Fibroblast of lung (primary cell): ENCODE measurements at regions not wholly inside any gene's neighbourhood (a gene's known extent, or its start where the extent isn't known, plus 50 kb on each side); places are given as distances from the start of the nearest gene placed in this dataset.

Experiments
- DNase-seq, 2 donors: peaks; one replicate each; pipeline versions ENCODE4 v3.0.0 to v3.0.0-alpha.2; 2010; ENCODE audit warnings: low read depth in 2 of 2
- H2AFZ ChIP-seq: 2 replicates; pipeline ENCODE4 v1.5.1; 2012; ENCODE audit warnings: low read length, control low read depth, inconsistent platforms
- H3K27ac ChIP-seq: 2 replicates; pipeline ENCODE4 v1.5.1; 2011; ENCODE audit warnings: low read length, control low read depth; ENCODE audit not compliant: insufficient read depth
- H3K27me3 ChIP-seq: 2 replicates; pipeline ENCODE4 v1.5.1; 2011; ENCODE audit warnings: mild to moderate bottlenecking, low read length; ENCODE audit not compliant: control insufficient read depth, insufficient read depth
- H3K36me3 ChIP-seq: 2 replicates; pipeline ENCODE4 v1.5.1; 2011; ENCODE audit warnings: low read length; ENCODE audit not compliant: control insufficient read depth, insufficient read depth
- H3K4me1 ChIP-seq: 2 replicates; pipeline ENCODE4 v1.5.1; 2011; ENCODE audit warnings: low read length; ENCODE audit not compliant: control insufficient read depth, insufficient read depth; ENCODE audit errors: extremely low read depth
- H3K4me2 ChIP-seq: 2 replicates; pipeline ENCODE4 v1.5.1; 2011; ENCODE audit warnings: low read length, control low read depth; ENCODE audit not compliant: insufficient read depth; ENCODE audit errors: extremely low read depth
- H3K4me3 ChIP-seq, 4 experiments: fragments of 200-600 bp in 1 of 4; sonication (generic) in 1 of 4; replicated peaks in 1 of 4; 2 replicates each; pipeline ENCODE4 v1.5.1; 2011 to 2016; ENCODE audit warnings: low read length in 4 of 4, low read depth in 3 of 4, mild to moderate bottlenecking in 3 of 4, control low read depth in 2 of 4, inconsistent platforms in 1 of 4, mixed read lengths in 1 of 4; ENCODE audit not compliant: insufficient read depth in 1 of 4; ENCODE audit errors: control extremely low read depth in 1 of 4
- H3K79me2 ChIP-seq: 2 replicates; pipeline ENCODE4 v1.5.1; 2012; ENCODE audit warnings: mild to moderate bottlenecking, low read length, inconsistent platforms; ENCODE audit not compliant: control insufficient read depth, insufficient read depth
- H3K9ac ChIP-seq: 2 replicates; pipeline ENCODE4 v1.5.1; 2011; ENCODE audit warnings: mild to moderate bottlenecking, low read length, control low read depth; ENCODE audit not compliant: insufficient read depth
- H3K9me3 ChIP-seq: 2 replicates; pipeline ENCODE4 v1.5.1; 2012; ENCODE audit warnings: low read depth, low read length; ENCODE audit not compliant: control insufficient read depth, insufficient read depth
- H4K20me1 ChIP-seq: 2 replicates; pipeline ENCODE4 v1.5.1; 2011; ENCODE audit warnings: low read length; ENCODE audit not compliant: control insufficient read depth, insufficient read depth; ENCODE audit errors: extremely low read depth
- CTCF ChIP-seq, 2 donors: IDR thresholded peaks in 1 of 2; conservative IDR thresholded peaks in 1 of 2; 1 replicate in 1 of 2; 2 replicates in 1 of 2; pipeline ENCODE4 v1.5.1; 2011 to 2012; ENCODE audit warnings: low read length in 2 of 2, control low read depth in 1 of 2, inconsistent platforms in 1 of 2, low read depth in 1 of 2, mild to moderate bottlenecking in 1 of 2
- EZH2 ChIP-seq: IDR thresholded peaks from 2 replicates; pipeline ENCODE4 v1.5.1; 2012; ENCODE audit warnings: low read length, control low read depth, mild to moderate bottlenecking; ENCODE audit errors: missing control alignments

- DNase-seq: no peak
- Histone ChIP-seq H3K27me3 (no peaks in the 10 kb centered on the region), H3K9me3 (no peaks in the 10 kb centered on the region), H3K9ac (no peak overlapping the region), H3K27ac (no peak overlapping the region), H4K20me1 (no peaks in the 10 kb centered on the region), H3K36me3 (no peaks in the 10 kb centered on the region), H2AFZ (no peak overlapping the region), H3K4me2 (no peak overlapping the region), H3K4me1 (peaks cover 7% of the 10 kb centered on the region), H3K4me3 (no peak overlapping the region), H3K79me2 (no peaks in the 10 kb centered on the region)
- TF ChIP-seq CTCF (conservative IDR thresholded peaks at IDR 0.05 in 1 of 2, IDR thresholded peaks at IDR 0.05 in 1 of 2; ENCODE audit: low read depth in 1 of 2, low read length in 2 of 2): no peak
- TF ChIP-seq EZH2: no peak
Measured at GRCh38 chr15:66897971-66898370, 167.4 kb upstream of the SMAD3 start.

DNA sequence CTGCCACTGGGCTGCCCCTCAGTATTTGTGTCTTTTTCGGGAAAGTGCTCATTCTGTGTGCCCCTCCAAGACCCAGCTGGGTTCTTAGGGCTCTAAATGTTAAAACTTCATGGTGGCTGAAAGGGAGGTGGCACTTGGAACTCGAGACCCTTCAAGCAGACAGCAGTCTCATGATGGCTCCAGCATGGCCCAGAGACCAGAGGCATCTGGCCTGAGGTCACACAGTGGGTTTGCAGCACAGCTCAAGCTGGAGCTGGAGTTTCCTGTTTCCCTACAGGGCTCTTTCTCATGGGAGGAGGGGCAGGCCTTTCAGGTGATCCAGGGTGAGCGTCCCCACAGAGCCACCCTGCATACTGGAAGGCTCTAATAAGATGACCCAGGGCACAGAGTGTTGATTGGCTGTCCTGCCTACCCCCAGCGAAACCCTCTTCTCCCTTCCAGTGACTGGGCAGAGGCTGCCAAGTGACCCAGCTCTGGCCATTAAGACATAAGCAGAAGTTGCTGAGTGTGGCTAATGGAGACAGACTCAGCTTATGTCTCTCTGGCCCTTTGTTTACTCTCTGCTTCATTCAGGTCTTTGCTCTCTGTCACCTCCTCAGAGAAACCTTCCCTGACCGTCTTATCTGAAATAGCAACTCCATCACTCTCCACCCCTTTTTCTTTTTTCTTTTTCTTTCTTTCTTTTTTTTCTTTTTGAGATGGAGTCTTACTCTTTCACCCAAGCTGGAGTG lies 166.6 kb upstream of the SMAD3 start:
- no peak overlapping the region for H2AFZ ChIP-seq
- no peaks in the 10 kb centered on the region for H3K9me3 ChIP-seq
- no peak for TF ChIP-seq EZH2
- TF ChIP-seq CTCF (conservative IDR thresholded peaks at IDR 0.05 in 1 of 2, IDR thresholded peaks at IDR 0.05 in 1 of 2; ENCODE audit: low read depth in 1 of 2, low read length in 2 of 2): no peak
- no peak overlapping the region for H3K9ac ChIP-seq
- no peaks in the 10 kb centered on the region for H4K20me1 ChIP-seq
- H3K27me3 ChIP-seq: no peaks in the 10 kb centered on the region
- H3K36me3 ChIP-seq: no peaks in the 10 kb centered on the region
- peaks cover 7% of the 10 kb centered on the region for H3K4me1 ChIP-seq
- H3K27ac ChIP-seq: no peak overlapping the region
- no peak overlapping the region for H3K4me3 ChIP-seq
- no peaks in the 10 kb centered on the region for H3K79me2 ChIP-seq
- no peak for DNase-seq
- no peak overlapping the region for H3K4me2 ChIP-seq

DNA sequence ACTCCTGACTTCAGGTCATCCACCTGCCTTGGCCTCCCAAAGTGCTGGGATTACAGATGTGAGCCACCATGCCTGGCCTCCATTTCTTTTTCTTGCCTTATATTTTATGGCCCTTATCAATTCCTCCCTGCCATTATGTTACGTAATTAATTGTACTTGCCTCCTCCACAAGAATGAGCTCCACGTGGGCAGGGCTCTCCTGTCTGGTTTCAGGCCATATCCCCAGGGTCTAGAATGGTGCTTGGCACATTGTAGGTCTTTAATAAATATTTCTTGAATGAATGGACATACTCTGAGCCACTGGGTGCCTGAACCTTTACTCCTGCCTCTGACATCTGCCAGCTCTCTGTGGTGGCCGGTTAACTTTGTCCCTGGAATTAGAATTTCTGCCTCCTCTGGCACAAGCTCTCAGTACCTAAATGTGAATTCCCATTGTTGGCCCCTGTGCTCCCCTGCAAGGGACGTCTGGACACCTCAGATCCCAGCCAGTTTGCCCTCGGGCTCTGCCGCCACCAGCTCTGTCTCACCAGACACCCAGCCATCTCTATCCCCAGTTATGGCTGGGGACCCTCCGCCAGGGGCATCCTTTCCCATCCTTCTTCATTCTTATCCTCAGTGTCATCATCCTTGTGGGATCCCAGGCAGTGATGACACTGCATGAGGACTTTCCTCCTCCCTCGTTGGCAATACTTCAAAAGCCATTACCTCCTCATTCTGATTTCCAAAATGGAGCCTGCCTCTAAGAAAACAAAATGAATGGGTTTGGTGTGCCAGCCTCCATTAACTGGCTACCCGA lies 165.6 kb upstream of the SMAD3 start:
- Histone ChIP-seq H4K20me1 (no peaks in the 10 kb centered on the region), H3K36me3 (no peaks in the 10 kb centered on the region), H3K4me2 (no peak overlapping the region), H3K27ac (no peak overlapping the region), H3K9me3 (no peaks in the 10 kb centered on the region), H3K9ac (no peak overlapping the region), H3K27me3 (no peaks in the 10 kb centered on the region), H2AFZ (no peak overlapping the region), H3K4me1 (peaks cover 10% of the 10 kb centered on the region), H3K79me2 (no peaks in the 10 kb centered on the region), H3K4me3 (no peak overlapping the region)
- DNase-seq: peak in 1 of 2 donors; percentile 31
- TF ChIP-seq CTCF (conservative IDR thresholded peaks at IDR 0.05 in 1 of 2, IDR thresholded peaks at IDR 0.05 in 1 of 2; ENCODE audit: low read depth in 1 of 2, low read length in 2 of 2) (no peak), EZH2 (no peak)
